HCT116 (cell line): ENCODE measurements at regions not wholly inside any gene's neighbourhood (a gene's known extent, or its start where the extent isn't known, plus 50 kb on each side); places are given as distances from the start of the nearest gene placed in this dataset.

ENCODE experiments used
- ATAC-seq: fragments of 200-7000 bp; cut with Tn5 transposase; 2 replicates; pipeline ENCODE4 v1.9.1; 2020; ENCODE audit warnings: mild to moderate bottlenecking, moderate library complexity
- BruUV-seq: library from RNA; stranded (reverse); fragments of 400-500 nt; replicated peaks from 2 replicates; lab custom pipeline; 2021; lab: Mats Ljungman, UMichigan
- CTCF ChIA-PET: fragments of 300-600 bp; sonication (Branson Sonifier 250); formaldehyde crosslinking; loops from one replicate; lab custom pipeline; 2021; ENCODE audit warnings: antibody characterized with exemption; lab: Charles Lee
- POLR2A ChIA-PET: fragments of 300-600, 350-600 bp; sonication (Branson Sonifier 250); formaldehyde crosslinking; loops from one replicate; lab custom pipeline; 2021; ENCODE audit warnings: antibody characterized with exemption; lab: Charles Lee
- RAD21 ChIA-PET, 2 experiments: fragments of 300-600 bp; sonication (Branson Sonifier 250); formaldehyde crosslinking; loops; one replicate each; lab custom pipeline; 2023; ENCODE audit warnings: low total read pairs in 2 of 2; ENCODE audit not compliant: uncharacterized antibody in 2 of 2, unreplicated experiment in 2 of 2, low non-redundant PET in 1 of 2; lab: Charles Lee
- DNase-seq: peaks from one replicate; pipeline ENCODE4 v3.0.0-alpha.2; 2010; ENCODE audit warnings: low read depth, low spot score
- H2AFZ ChIP-seq: fragments of 200-600 bp; shearing (Covaris generic), sonication (generic); 2 replicates; pipeline ENCODE4 v1.6.1; 2017; ENCODE audit warnings: low read depth, mixed run types, mixed read lengths, antibody characterized with exemption, low read length; ENCODE audit not compliant: poor library complexity, severe bottlenecking
- H3K27ac ChIP-seq: 2 replicates; pipeline ENCODE4 v1.5.1; 2012; ENCODE audit warnings: low read depth, low read length
- H3K27me3 ChIP-seq: fragments of 200-600 bp; sonication (generic); 2 replicates; pipeline ENCODE4 v1.6.1; 2016; ENCODE audit warnings: mixed run types, low read length, mixed read lengths; ENCODE audit not compliant: insufficient read depth
- H3K36me3 ChIP-seq, 2 experiments: fragments of 200-500 bp in 1 of 2; fragments of 200-600 bp in 1 of 2; sonication (Bioruptor generic) in 1 of 2; sonication (generic) in 1 of 2; 2 replicates each; pipeline versions ENCODE4 v1.5.1 to v1.6.1; 2014 to 2016; ENCODE audit warnings: low read length in 2 of 2, inconsistent platforms in 1 of 2, mixed read lengths in 1 of 2, mixed run types in 1 of 2; ENCODE audit not compliant: insufficient read depth in 2 of 2, control insufficient read depth in 1 of 2
- H3K4me1 ChIP-seq, 2 experiments: fragments of 200-600 bp in 1 of 2; sonication (generic) in 1 of 2; 2 replicates each; pipeline versions ENCODE4 v1.5.1 to v1.6.1; 2012 to 2017; ENCODE audit warnings: low read length in 2 of 2, inconsistent platforms in 1 of 2, mild to moderate bottlenecking in 1 of 2, mixed read lengths in 1 of 2, mixed run types in 1 of 2, moderate library complexity in 1 of 2; ENCODE audit not compliant: insufficient read depth in 2 of 2, control insufficient read depth in 1 of 2
- H3K4me2 ChIP-seq: fragments of 200-600 bp; sonication (generic); 2 replicates; pipeline ENCODE4 v1.6.1; 2017; ENCODE audit warnings: mixed run types, low read length, mixed read lengths
- H3K4me3 ChIP-seq, 2 experiments: fragments of 200-600 bp in 1 of 2; sonication (generic) in 1 of 2; replicated peaks in 1 of 2; 2 replicates each; pipeline ENCODE4 v1.5.1; 2011 to 2016; ENCODE audit warnings: low read length in 2 of 2, control low read depth in 1 of 2, low read depth in 1 of 2, mild to moderate bottlenecking in 1 of 2, mixed read lengths in 1 of 2, mixed run types in 1 of 2
- H3K79me2 ChIP-seq: fragments of 200-600 bp; sonication (generic); 2 replicates; pipeline ENCODE4 v1.6.1; 2017; ENCODE audit warnings: mild to moderate bottlenecking, mixed run types, low read length, moderate library complexity, mixed read lengths; ENCODE audit not compliant: insufficient read depth
- H3K9ac ChIP-seq: fragments of 200-600 bp; sonication (generic); 2 replicates; pipeline ENCODE4 v1.6.1; 2016; ENCODE audit warnings: low read length, mixed read lengths
- H3K9me2 ChIP-seq: fragments of 200-600 bp; sonication (generic), shearing (Covaris generic); 2 replicates; pipeline ENCODE4 v1.6.1; 2017; ENCODE audit warnings: mixed run types, mild to moderate bottlenecking, moderate library complexity; ENCODE audit not compliant: insufficient read depth
- H3K9me3 ChIP-seq, 2 experiments: fragments of 200-500 bp in 1 of 2; fragments of 200-600 bp in 1 of 2; sonication (Bioruptor generic) in 1 of 2; sonication (generic) in 1 of 2; 2 replicates each; pipeline ENCODE4 v1.6.1; 2014 to 2017; ENCODE audit warnings: low read length in 2 of 2, mixed read lengths in 2 of 2, inconsistent platforms in 1 of 2, low read depth in 1 of 2, mild to moderate bottlenecking in 1 of 2, mixed run types in 1 of 2, moderate library complexity in 1 of 2; ENCODE audit not compliant: control insufficient read depth in 1 of 2, insufficient read depth in 1 of 2
- H4K20me1 ChIP-seq: fragments of 200-600 bp; sonication (generic), shearing (Covaris generic); 2 replicates; pipeline ENCODE4 v1.6.1; 2017; ENCODE audit warnings: mixed run types, mild to moderate bottlenecking, moderate library complexity; ENCODE audit not compliant: insufficient read depth
- ELF1 ChIP-seq: IDR thresholded peaks from 2 replicates; pipeline ENCODE4 v1.6.1; 2012; ENCODE audit warnings: low read depth, borderline replicate concordance
- EZH2 ChIP-seq: fragments of 200-600 bp; sonication (generic); IDR thresholded peaks from 2 replicates; pipeline ENCODE4 v1.6.1; 2017; ENCODE audit warnings: antibody characterized with exemption, mixed run types
- EZH2phosphoT487 ChIP-seq: fragments of 200-600 bp; IDR thresholded peaks from 2 replicates; pipeline ENCODE4 v1.6.1; 2018; ENCODE audit warnings: antibody characterized with exemption, borderline replicate concordance
- POLR2A ChIP-seq: IDR thresholded peaks from 2 replicates; pipeline ENCODE4 v1.7.0; 2011; ENCODE audit warnings: borderline replicate concordance; ENCODE audit not compliant: insufficient read depth, insufficient read length; ENCODE audit errors: extremely low read depth
- SP1 ChIP-seq: IDR thresholded peaks from 2 replicates; pipeline ENCODE4 v1.6.1; 2012; ENCODE audit warnings: low read depth
- SRF ChIP-seq: IDR thresholded peaks from 2 replicates; pipeline ENCODE4 v1.6.1; 2012; ENCODE audit warnings: low read depth
- intact Hi-C: fragments of 100-400 bp; cut with micrococcal nuclease; formaldehyde crosslinking; loops from 2 replicates; pipeline ENCODE4 v1.10.0; 2022
- TF ChIP-seq, protein P1 (sequence below): IDR thresholded peaks from 2 replicates; pipeline ENCODE4 v1.6.1; 2012
- TF ChIP-seq, protein P2 (sequence below): IDR thresholded peaks from 2 replicates; pipeline ENCODE4 v1.6.1; 2012
- TF ChIP-seq, protein P3 (sequence below): IDR thresholded peaks from 2 replicates; pipeline ENCODE4 v1.6.1; 2011; ENCODE audit warnings: mild to moderate bottlenecking, low read length, moderate library complexity; ENCODE audit not compliant: insufficient replicate concordance; ENCODE audit errors: extremely low read depth
- TF ChIP-seq, protein P4 (sequence below): IDR thresholded peaks from 2 replicates; pipeline ENCODE4 v1.6.1; 2012; ENCODE audit warnings: low read depth
- TF ChIP-seq, protein P5 (sequence below), 3 experiments: fragments of 200-600 bp in 1 of 3; sonication (generic) in 1 of 3; IDR thresholded peaks in 2 of 3; conservative IDR thresholded peaks in 1 of 3; 2 replicates each; pipeline ENCODE4 v1.5.1; 2012 to 2017; ENCODE audit warnings: low read depth in 2 of 3, low read length in 2 of 3, antibody characterized with exemption in 1 of 3, borderline replicate concordance in 1 of 3, control low read depth in 1 of 3, mild to moderate bottlenecking in 1 of 3, mixed read lengths in 1 of 3, mixed run types in 1 of 3, moderate library complexity in 1 of 3; ENCODE audit not compliant: insufficient read depth in 1 of 3

DNA sequence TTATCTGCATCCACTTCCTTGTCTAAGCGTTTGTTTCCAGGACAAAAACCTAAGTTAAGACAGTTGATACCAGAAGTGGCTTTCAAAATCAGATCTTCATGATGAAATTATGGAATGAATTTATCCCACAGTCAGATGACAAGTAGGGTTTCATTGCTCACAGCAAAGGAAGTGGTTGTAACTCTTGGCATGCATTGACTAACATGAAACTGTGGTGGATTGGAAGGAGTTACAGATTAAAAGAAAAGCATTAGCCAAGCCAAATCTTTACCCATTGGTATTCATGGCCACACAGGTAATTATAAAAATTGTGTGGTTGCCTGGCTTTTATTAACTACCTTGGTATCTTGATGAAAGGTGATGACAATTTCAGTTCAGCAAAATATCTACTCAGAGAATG, 438.0 kb upstream of the NXPH2 start:
- Histone ChIP-seq H3K4me1 (no peaks in the 10 kb centered on the region), H4K20me1 (no peaks in the 10 kb centered on the region), H3K27ac (no peak overlapping the region), H3K9me3 (no peaks in the 10 kb centered on the region), H3K9ac (no peak overlapping the region), H3K4me2 (no peak overlapping the region), H3K9me2 (no peaks in the 10 kb centered on the region; the same call in 1 of the 2 replicates), H3K36me3 (no peaks in the 10 kb centered on the region), H2AFZ (no peak overlapping the region), H3K27me3 (no peaks in the 10 kb centered on the region), H3K79me2 (no peaks in the 10 kb centered on the region), H3K4me3 (no peak overlapping the region)
- RAD21 ChIA-PET = no interaction called here
- intact Hi-C loops = no loop called here
- TF ChIP-seq ELF1 = no peak
- no peak for TF ChIP-seq SRF
- TF ChIP-seq, protein P1, sequence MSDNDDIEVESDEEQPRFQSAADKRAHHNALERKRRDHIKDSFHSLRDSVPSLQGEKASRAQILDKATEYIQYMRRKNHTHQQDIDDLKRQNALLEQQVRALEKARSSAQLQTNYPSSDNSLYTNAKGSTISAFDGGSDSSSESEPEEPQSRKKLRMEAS = no peak
- no peak for TF ChIP-seq EZH2phosphoT487
- TF ChIP-seq, protein P2, sequence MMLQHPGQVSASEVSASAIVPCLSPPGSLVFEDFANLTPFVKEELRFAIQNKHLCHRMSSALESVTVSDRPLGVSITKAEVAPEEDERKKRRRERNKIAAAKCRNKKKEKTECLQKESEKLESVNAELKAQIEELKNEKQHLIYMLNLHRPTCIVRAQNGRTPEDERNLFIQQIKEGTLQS = no peak
- CTCF ChIA-PET = no interaction called here
- ATAC-seq = no peak
- DNase-seq = no peak
- no TSS peak for BruUV-seq
- POLR2A ChIA-PET = no interaction called here

DNA sequence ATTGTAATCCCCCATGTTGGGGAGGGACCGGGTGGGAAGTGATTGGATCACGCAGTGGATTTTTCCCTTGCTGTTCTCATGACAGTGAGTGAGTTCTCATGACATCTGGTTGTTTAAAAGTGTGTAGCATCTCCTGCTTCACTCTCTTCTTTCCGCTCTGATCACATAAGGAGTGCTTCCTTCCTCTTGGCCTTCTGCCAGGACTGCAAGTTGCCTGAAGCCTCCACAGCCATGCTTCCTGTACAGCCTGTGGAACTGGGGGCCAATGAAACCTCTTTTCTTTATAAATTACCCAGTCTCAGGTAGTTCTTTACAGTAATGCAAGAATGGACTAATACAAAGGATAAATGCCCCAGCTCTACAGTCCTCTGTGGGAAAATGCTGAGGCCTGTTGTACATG, 437.5 kb upstream of the NXPH2 start:
- H3K9ac ChIP-seq = no peak overlapping the region
- RAD21 ChIA-PET = no interaction called here
- intact Hi-C loops = no loop called here
- H3K36me3 ChIP-seq = no peaks in the 10 kb centered on the region
- no peak overlapping the region for H3K27ac ChIP-seq
- no TSS peak for BruUV-seq
- ATAC-seq (no peak), DNase-seq (no peak)
- no peaks in the 10 kb centered on the region for H3K9me3 ChIP-seq
- no peak overlapping the region for H2AFZ ChIP-seq
- POLR2A ChIA-PET = no interaction called here
- H3K4me2 ChIP-seq = no peak overlapping the region
- no peaks in the 10 kb centered on the region for H3K79me2 ChIP-seq
- H3K4me3 ChIP-seq = no peak overlapping the region
- no peaks in the 10 kb centered on the region for H4K20me1 ChIP-seq
- CTCF ChIA-PET = no interaction called here
- H3K9me2 ChIP-seq = no peaks in the 10 kb centered on the region; the same call in 1 of the 2 replicates
- no peaks in the 10 kb centered on the region for H3K4me1 ChIP-seq
- no peaks in the 10 kb centered on the region for H3K27me3 ChIP-seq
- TF ChIP-seq, protein P1 = no peak
- TF ChIP-seq EZH2 (no peak), SP1 (no peak), POLR2A (no peak)
- TF ChIP-seq, protein P3, sequence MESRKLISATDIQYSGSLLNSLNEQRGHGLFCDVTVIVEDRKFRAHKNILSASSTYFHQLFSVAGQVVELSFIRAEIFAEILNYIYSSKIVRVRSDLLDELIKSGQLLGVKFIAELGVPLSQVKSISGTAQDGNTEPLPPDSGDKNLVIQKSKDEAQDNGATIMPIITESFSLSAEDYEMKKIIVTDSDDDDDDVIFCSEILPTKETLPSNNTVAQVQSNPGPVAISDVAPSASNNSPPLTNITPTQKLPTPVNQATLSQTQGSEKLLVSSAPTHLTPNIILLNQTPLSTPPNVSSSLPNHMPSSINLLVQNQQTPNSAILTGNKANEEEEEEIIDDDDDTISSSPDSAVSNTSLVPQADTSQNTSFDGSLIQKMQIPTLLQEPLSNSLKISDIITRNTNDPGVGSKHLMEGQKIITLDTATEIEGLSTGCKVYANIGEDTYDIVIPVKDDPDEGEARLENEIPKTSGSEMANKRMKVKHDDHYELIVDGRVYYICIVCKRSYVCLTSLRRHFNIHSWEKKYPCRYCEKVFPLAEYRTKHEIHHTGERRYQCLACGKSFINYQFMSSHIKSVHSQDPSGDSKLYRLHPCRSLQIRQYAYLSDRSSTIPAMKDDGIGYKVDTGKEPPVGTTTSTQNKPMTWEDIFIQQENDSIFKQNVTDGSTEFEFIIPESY = no peak
- TF ChIP-seq, protein P4, sequence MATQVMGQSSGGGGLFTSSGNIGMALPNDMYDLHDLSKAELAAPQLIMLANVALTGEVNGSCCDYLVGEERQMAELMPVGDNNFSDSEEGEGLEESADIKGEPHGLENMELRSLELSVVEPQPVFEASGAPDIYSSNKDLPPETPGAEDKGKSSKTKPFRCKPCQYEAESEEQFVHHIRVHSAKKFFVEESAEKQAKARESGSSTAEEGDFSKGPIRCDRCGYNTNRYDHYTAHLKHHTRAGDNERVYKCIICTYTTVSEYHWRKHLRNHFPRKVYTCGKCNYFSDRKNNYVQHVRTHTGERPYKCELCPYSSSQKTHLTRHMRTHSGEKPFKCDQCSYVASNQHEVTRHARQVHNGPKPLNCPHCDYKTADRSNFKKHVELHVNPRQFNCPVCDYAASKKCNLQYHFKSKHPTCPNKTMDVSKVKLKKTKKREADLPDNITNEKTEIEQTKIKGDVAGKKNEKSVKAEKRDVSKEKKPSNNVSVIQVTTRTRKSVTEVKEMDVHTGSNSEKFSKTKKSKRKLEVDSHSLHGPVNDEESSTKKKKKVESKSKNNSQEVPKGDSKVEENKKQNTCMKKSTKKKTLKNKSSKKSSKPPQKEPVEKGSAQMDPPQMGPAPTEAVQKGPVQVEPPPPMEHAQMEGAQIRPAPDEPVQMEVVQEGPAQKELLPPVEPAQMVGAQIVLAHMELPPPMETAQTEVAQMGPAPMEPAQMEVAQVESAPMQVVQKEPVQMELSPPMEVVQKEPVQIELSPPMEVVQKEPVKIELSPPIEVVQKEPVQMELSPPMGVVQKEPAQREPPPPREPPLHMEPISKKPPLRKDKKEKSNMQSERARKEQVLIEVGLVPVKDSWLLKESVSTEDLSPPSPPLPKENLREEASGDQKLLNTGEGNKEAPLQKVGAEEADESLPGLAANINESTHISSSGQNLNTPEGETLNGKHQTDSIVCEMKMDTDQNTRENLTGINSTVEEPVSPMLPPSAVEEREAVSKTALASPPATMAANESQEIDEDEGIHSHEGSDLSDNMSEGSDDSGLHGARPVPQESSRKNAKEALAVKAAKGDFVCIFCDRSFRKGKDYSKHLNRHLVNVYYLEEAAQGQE = no peak
- TF ChIP-seq, protein P2 = no peak
- TF ChIP-seq, protein P5, sequence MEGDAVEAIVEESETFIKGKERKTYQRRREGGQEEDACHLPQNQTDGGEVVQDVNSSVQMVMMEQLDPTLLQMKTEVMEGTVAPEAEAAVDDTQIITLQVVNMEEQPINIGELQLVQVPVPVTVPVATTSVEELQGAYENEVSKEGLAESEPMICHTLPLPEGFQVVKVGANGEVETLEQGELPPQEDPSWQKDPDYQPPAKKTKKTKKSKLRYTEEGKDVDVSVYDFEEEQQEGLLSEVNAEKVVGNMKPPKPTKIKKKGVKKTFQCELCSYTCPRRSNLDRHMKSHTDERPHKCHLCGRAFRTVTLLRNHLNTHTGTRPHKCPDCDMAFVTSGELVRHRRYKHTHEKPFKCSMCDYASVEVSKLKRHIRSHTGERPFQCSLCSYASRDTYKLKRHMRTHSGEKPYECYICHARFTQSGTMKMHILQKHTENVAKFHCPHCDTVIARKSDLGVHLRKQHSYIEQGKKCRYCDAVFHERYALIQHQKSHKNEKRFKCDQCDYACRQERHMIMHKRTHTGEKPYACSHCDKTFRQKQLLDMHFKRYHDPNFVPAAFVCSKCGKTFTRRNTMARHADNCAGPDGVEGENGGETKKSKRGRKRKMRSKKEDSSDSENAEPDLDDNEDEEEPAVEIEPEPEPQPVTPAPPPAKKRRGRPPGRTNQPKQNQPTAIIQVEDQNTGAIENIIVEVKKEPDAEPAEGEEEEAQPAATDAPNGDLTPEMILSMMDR (IDR thresholded peaks at IDR 0.05 in 2 of 3, conservative IDR thresholded peaks at IDR 0.05 in 1 of 3; ENCODE audit: borderline replicate concordance in 1 of 3, insufficient read depth in 1 of 3, low read depth in 2 of 3, low read length in 2 of 3) = no peak
